ENCODE measurements at regions not wholly inside any gene's neighbourhood (a gene's known extent, or its start where the extent isn't known, plus 50 kb on each side); places are given as distances from the start of the nearest gene placed in this dataset.
A peak's percentile ranks its signal among the peaks of the same experiment; 100 is the strongest.

GRCh38 chrX:34716302-34716701 is 59.2 kb upstream of the TMEM47 start:
- Histone ChIP-seq H3K36me3 (ENCODE audit: control insufficient read depth, insufficient read depth, low read length) (no peaks in the 10 kb centered on the region), H3K27ac (ENCODE audit: low read depth, low read length) (no peak overlapping the region), H3K4me3 (ENCODE audit: low read depth, low read length) (no peak overlapping the region), H3K27me3 (ENCODE audit: control insufficient read depth, insufficient read depth, low read length) (no peaks in the 10 kb centered on the region; the same call in 1 of the 2 replicates), H3K9me3 (ENCODE audit: control insufficient read depth, insufficient read depth, low read depth, low read length) (no peaks in the 10 kb centered on the region), H3K9ac (ENCODE audit: low read length) (no peak overlapping the region), H3K4me1 (ENCODE audit: control insufficient read depth, insufficient read depth, low read length) (no peaks in the 10 kb centered on the region; the same call in 1 of the 2 replicates)

- Histone ChIP-seq H3K36me3 (ENCODE audit: control insufficient read depth, insufficient read depth, low read length) (no peaks in the 10 kb centered on the region), H3K27ac (ENCODE audit: low read depth, low read length) (no peak overlapping the region), H3K9me3 (ENCODE audit: control insufficient read depth, insufficient read depth, low read depth, low read length) (no peaks in the 10 kb centered on the region), H3K9ac (ENCODE audit: low read length) (no peak overlapping the region), H3K4me1 (ENCODE audit: control insufficient read depth, insufficient read depth, low read length) (no peaks in the 10 kb centered on the region), H3K27me3 (ENCODE audit: control insufficient read depth, insufficient read depth, low read length) (no peaks in the 10 kb centered on the region; the same call in 1 of the 2 replicates), H3K4me3 (ENCODE audit: low read depth, low read length) (no peak overlapping the region)
These were observed 77.3 kb upstream of the TMEM47 start for GRCh38 chrX:34734383-34734782.

GRCh38 chrX:34744521-34744920 is 87.4 kb upstream of the TMEM47 start:
- Histone ChIP-seq H3K9me3 (ENCODE audit: control insufficient read depth, insufficient read depth, low read depth, low read length) (no peaks in the 10 kb centered on the region), H3K27ac (ENCODE audit: low read depth, low read length) (no peak overlapping the region), H3K36me3 (ENCODE audit: control insufficient read depth, insufficient read depth, low read length) (no peaks in the 10 kb centered on the region), H3K27me3 (ENCODE audit: control insufficient read depth, insufficient read depth, low read length) (no peaks in the 10 kb centered on the region; the same call in 1 of the 2 replicates), H3K4me1 (ENCODE audit: control insufficient read depth, insufficient read depth, low read length) (no peaks in the 10 kb centered on the region), H3K4me3 (ENCODE audit: low read depth, low read length) (no peak overlapping the region), H3K9ac (ENCODE audit: low read length) (no peak overlapping the region)

GRCh38 chrX:34749896-34750295 is 92.8 kb upstream of the TMEM47 start:
- no peaks in the 10 kb centered on the region; the same call in 1 of the 2 replicates for H3K27me3 ChIP-seq (ENCODE audit: control insufficient read depth, insufficient read depth, low read length)
- no peaks in the 10 kb centered on the region for H3K36me3 ChIP-seq (ENCODE audit: control insufficient read depth, insufficient read depth, low read length)
- no peak overlapping the region for H3K27ac ChIP-seq (ENCODE audit: low read depth, low read length)
- no peaks in the 10 kb centered on the region for H3K9me3 ChIP-seq (ENCODE audit: control insufficient read depth, insufficient read depth, low read depth, low read length)
- no peak overlapping the region for H3K4me3 ChIP-seq (ENCODE audit: low read depth, low read length)
- no peak overlapping the region for H3K9ac ChIP-seq (ENCODE audit: low read length)
- no peaks in the 10 kb centered on the region for H3K4me1 ChIP-seq (ENCODE audit: control insufficient read depth, insufficient read depth, low read length)

- Histone ChIP-seq H3K27me3 (ENCODE audit: control insufficient read depth, insufficient read depth, low read length) (no peaks in the 10 kb centered on the region; the same call in 1 of the 2 replicates), H3K27ac (ENCODE audit: low read depth, low read length) (peak overlapping the region; percentile 74; the same call in 1 of the 2 replicates), H3K36me3 (ENCODE audit: control insufficient read depth, insufficient read depth, low read length) (no peaks in the 10 kb centered on the region), H3K4me1 (ENCODE audit: control insufficient read depth, insufficient read depth, low read length) (peaks cover 23% of the 10 kb centered on the region), H3K9me3 (ENCODE audit: control insufficient read depth, insufficient read depth, low read depth, low read length) (0 out of 2 replicates have a peak, but pooled peaks cover 7% of the 10 kb centered on the region), H3K9ac (ENCODE audit: low read length) (no peak overlapping the region), H3K4me3 (ENCODE audit: low read depth, low read length) (no peak overlapping the region; the same call in 1 of the 2 replicates)
These were observed 107.8 kb upstream of the TMEM47 start for GRCh38 chrX:34764852-34765361.

GRCh38 chrX:34768290-34768689 is 111.2 kb upstream of the TMEM47 start:
- no peaks in the 10 kb centered on the region for H3K27me3 ChIP-seq (ENCODE audit: control insufficient read depth, insufficient read depth, low read length)
- H3K36me3 ChIP-seq (ENCODE audit: control insufficient read depth, insufficient read depth, low read length) = no peaks in the 10 kb centered on the region
- H3K9ac ChIP-seq (ENCODE audit: low read length) = no peak overlapping the region
- H3K4me1 ChIP-seq (ENCODE audit: control insufficient read depth, insufficient read depth, low read length) = peaks cover 23% of the 10 kb centered on the region
- H3K9me3 ChIP-seq (ENCODE audit: control insufficient read depth, insufficient read depth, low read depth, low read length) = 0 out of 2 replicates have a peak, but pooled peaks cover 7% of the 10 kb centered on the region
- H3K4me3 ChIP-seq (ENCODE audit: low read depth, low read length) = no peak overlapping the region
- no peak overlapping the region for H3K27ac ChIP-seq (ENCODE audit: low read depth, low read length)

- H3K9me3 ChIP-seq (ENCODE audit: control insufficient read depth, insufficient read depth, low read depth, low read length) = peaks cover 9% of the 10 kb centered on the region; the same call in 1 of the 2 replicates
- peaks cover 10% of the 10 kb centered on the region for H3K4me1 ChIP-seq (ENCODE audit: control insufficient read depth, insufficient read depth, low read length)
- no peak overlapping the region for H3K27ac ChIP-seq (ENCODE audit: low read depth, low read length)
- no peaks in the 10 kb centered on the region for H3K27me3 ChIP-seq (ENCODE audit: control insufficient read depth, insufficient read depth, low read length)
- no peak overlapping the region for H3K9ac ChIP-seq (ENCODE audit: low read length)
- H3K4me3 ChIP-seq (ENCODE audit: low read depth, low read length) = no peak overlapping the region
- H3K36me3 ChIP-seq (ENCODE audit: control insufficient read depth, insufficient read depth, low read length) = no peaks in the 10 kb centered on the region
These were observed 113.4 kb upstream of the TMEM47 start for GRCh38 chrX:34770511-34770910.

- Histone ChIP-seq H3K36me3 (ENCODE audit: control insufficient read depth, insufficient read depth, low read length) (no peaks in the 10 kb centered on the region), H3K27me3 (ENCODE audit: control insufficient read depth, insufficient read depth, low read length) (no peaks in the 10 kb centered on the region), H3K4me1 (ENCODE audit: control insufficient read depth, insufficient read depth, low read length) (no peaks in the 10 kb centered on the region), H3K27ac (ENCODE audit: low read depth, low read length) (no peak overlapping the region), H3K9me3 (ENCODE audit: control insufficient read depth, insufficient read depth, low read depth, low read length) (peaks cover 2% of the 10 kb centered on the region; the same call in 1 of the 2 replicates), H3K9ac (ENCODE audit: low read length) (no peak overlapping the region), H3K4me3 (ENCODE audit: low read depth, low read length) (no peak overlapping the region)
These were observed 121.8 kb upstream of the TMEM47 start for GRCh38 chrX:34778916-34779315.

GRCh38 chrX:34790026-34790425 is 132.9 kb upstream of the TMEM47 start:
- no peak overlapping the region for H3K9ac ChIP-seq (ENCODE audit: low read length)

GRCh38 chrX:34805951-34806350 is 136.6 kb upstream of the FAM47B start:
- Histone ChIP-seq H3K4me3 (ENCODE audit: low read depth, low read length) (no peak overlapping the region), H3K9ac (ENCODE audit: low read length) (no peak overlapping the region), H3K27me3 (ENCODE audit: control insufficient read depth, insufficient read depth, low read length) (no peaks in the 10 kb centered on the region; the same call in 1 of the 2 replicates), H3K36me3 (ENCODE audit: control insufficient read depth, insufficient read depth, low read length) (no peaks in the 10 kb centered on the region), H3K9me3 (ENCODE audit: control insufficient read depth, insufficient read depth, low read depth, low read length) (peaks cover 28% of the 10 kb centered on the region), H3K4me1 (ENCODE audit: control insufficient read depth, insufficient read depth, low read length) (no peaks in the 10 kb centered on the region), H3K27ac (ENCODE audit: low read depth, low read length) (no peak overlapping the region)

More at GRCh38 chrX:34790026-34790425, 132.9 kb upstream of the TMEM47 start:
- no peaks in the 10 kb centered on the region for H3K27me3 ChIP-seq (ENCODE audit: control insufficient read depth, insufficient read depth, low read length)
- no peak overlapping the region for H3K27ac ChIP-seq (ENCODE audit: low read depth, low read length)
- no peaks in the 10 kb centered on the region for H3K36me3 ChIP-seq (ENCODE audit: control insufficient read depth, insufficient read depth, low read length)
- H3K4me1 ChIP-seq (ENCODE audit: control insufficient read depth, insufficient read depth, low read length) = no peaks in the 10 kb centered on the region
- no peak overlapping the region for H3K4me3 ChIP-seq (ENCODE audit: low read depth, low read length)
- H3K9me3 ChIP-seq (ENCODE audit: control insufficient read depth, insufficient read depth, low read depth, low read length) = peaks cover 15% of the 10 kb centered on the region; the same call in 1 of the 2 replicates

- Histone ChIP-seq H3K4me1 (ENCODE audit: control insufficient read depth, insufficient read depth, low read length) (no peaks in the 10 kb centered on the region), H3K4me3 (ENCODE audit: low read depth, low read length) (no peak overlapping the region), H3K27me3 (ENCODE audit: control insufficient read depth, insufficient read depth, low read length) (no peaks in the 10 kb centered on the region; the same call in 1 of the 2 replicates), H3K9ac (ENCODE audit: low read length) (no peak overlapping the region), H3K27ac (ENCODE audit: low read depth, low read length) (no peak overlapping the region), H3K9me3 (ENCODE audit: control insufficient read depth, insufficient read depth, low read depth, low read length) (peaks cover 7% of the 10 kb centered on the region), H3K36me3 (ENCODE audit: control insufficient read depth, insufficient read depth, low read length) (no peaks in the 10 kb centered on the region)
These were observed 133.5 kb upstream of the FAM47B start for GRCh38 chrX:34809096-34809495.

Measured in HUES6 (cell line).